Fibroblast of lung (primary cell): ENCODE measurements at regions not wholly inside any gene's neighbourhood (a gene's known extent, or its start where the extent isn't known, plus 50 kb on each side); places are given as distances from the start of the nearest gene placed in this dataset.

Experiments used
- DNase-seq, 2 donors: peaks; one replicate each; pipeline versions ENCODE4 v3.0.0 to v3.0.0-alpha.2; 2010; ENCODE audit warnings: low read depth in 2 of 2
- H2AFZ ChIP-seq: 2 replicates; pipeline ENCODE4 v1.5.1; 2012; ENCODE audit warnings: low read length, control low read depth, inconsistent platforms
- H3K27ac ChIP-seq: 2 replicates; pipeline ENCODE4 v1.5.1; 2011; ENCODE audit warnings: low read length, control low read depth; ENCODE audit not compliant: insufficient read depth
- H3K27me3 ChIP-seq: 2 replicates; pipeline ENCODE4 v1.5.1; 2011; ENCODE audit warnings: mild to moderate bottlenecking, low read length; ENCODE audit not compliant: control insufficient read depth, insufficient read depth
- H3K36me3 ChIP-seq: 2 replicates; pipeline ENCODE4 v1.5.1; 2011; ENCODE audit warnings: low read length; ENCODE audit not compliant: control insufficient read depth, insufficient read depth
- H3K4me1 ChIP-seq: 2 replicates; pipeline ENCODE4 v1.5.1; 2011; ENCODE audit warnings: low read length; ENCODE audit not compliant: control insufficient read depth, insufficient read depth; ENCODE audit errors: extremely low read depth
- H3K4me2 ChIP-seq: 2 replicates; pipeline ENCODE4 v1.5.1; 2011; ENCODE audit warnings: low read length, control low read depth; ENCODE audit not compliant: insufficient read depth; ENCODE audit errors: extremely low read depth
- H3K4me3 ChIP-seq, 4 experiments: fragments of 200-600 bp in 1 of 4; sonication (generic) in 1 of 4; replicated peaks in 1 of 4; 2 replicates each; pipeline ENCODE4 v1.5.1; 2011 to 2016; ENCODE audit warnings: low read length in 4 of 4, low read depth in 3 of 4, mild to moderate bottlenecking in 3 of 4, control low read depth in 2 of 4, inconsistent platforms in 1 of 4, mixed read lengths in 1 of 4; ENCODE audit not compliant: insufficient read depth in 1 of 4; ENCODE audit errors: control extremely low read depth in 1 of 4
- H3K79me2 ChIP-seq: 2 replicates; pipeline ENCODE4 v1.5.1; 2012; ENCODE audit warnings: mild to moderate bottlenecking, low read length, inconsistent platforms; ENCODE audit not compliant: control insufficient read depth, insufficient read depth
- H3K9ac ChIP-seq: 2 replicates; pipeline ENCODE4 v1.5.1; 2011; ENCODE audit warnings: mild to moderate bottlenecking, low read length, control low read depth; ENCODE audit not compliant: insufficient read depth
- H3K9me3 ChIP-seq: 2 replicates; pipeline ENCODE4 v1.5.1; 2012; ENCODE audit warnings: low read depth, low read length; ENCODE audit not compliant: control insufficient read depth, insufficient read depth
- H4K20me1 ChIP-seq: 2 replicates; pipeline ENCODE4 v1.5.1; 2011; ENCODE audit warnings: low read length; ENCODE audit not compliant: control insufficient read depth, insufficient read depth; ENCODE audit errors: extremely low read depth
- EZH2 ChIP-seq: IDR thresholded peaks from 2 replicates; pipeline ENCODE4 v1.5.1; 2012; ENCODE audit warnings: low read length, control low read depth, mild to moderate bottlenecking; ENCODE audit errors: missing control alignments
- TF ChIP-seq, protein P1 (sequence below), 2 donors: IDR thresholded peaks in 1 of 2; conservative IDR thresholded peaks in 1 of 2; 1 replicate in 1 of 2; 2 replicates in 1 of 2; pipeline ENCODE4 v1.5.1; 2011 to 2012; ENCODE audit warnings: low read length in 2 of 2, control low read depth in 1 of 2, inconsistent platforms in 1 of 2, low read depth in 1 of 2, mild to moderate bottlenecking in 1 of 2

- TF ChIP-seq EZH2 = no peak
- TF ChIP-seq, protein P1, sequence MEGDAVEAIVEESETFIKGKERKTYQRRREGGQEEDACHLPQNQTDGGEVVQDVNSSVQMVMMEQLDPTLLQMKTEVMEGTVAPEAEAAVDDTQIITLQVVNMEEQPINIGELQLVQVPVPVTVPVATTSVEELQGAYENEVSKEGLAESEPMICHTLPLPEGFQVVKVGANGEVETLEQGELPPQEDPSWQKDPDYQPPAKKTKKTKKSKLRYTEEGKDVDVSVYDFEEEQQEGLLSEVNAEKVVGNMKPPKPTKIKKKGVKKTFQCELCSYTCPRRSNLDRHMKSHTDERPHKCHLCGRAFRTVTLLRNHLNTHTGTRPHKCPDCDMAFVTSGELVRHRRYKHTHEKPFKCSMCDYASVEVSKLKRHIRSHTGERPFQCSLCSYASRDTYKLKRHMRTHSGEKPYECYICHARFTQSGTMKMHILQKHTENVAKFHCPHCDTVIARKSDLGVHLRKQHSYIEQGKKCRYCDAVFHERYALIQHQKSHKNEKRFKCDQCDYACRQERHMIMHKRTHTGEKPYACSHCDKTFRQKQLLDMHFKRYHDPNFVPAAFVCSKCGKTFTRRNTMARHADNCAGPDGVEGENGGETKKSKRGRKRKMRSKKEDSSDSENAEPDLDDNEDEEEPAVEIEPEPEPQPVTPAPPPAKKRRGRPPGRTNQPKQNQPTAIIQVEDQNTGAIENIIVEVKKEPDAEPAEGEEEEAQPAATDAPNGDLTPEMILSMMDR (conservative IDR thresholded peaks at IDR 0.05 in 1 of 2, IDR thresholded peaks at IDR 0.05 in 1 of 2; ENCODE audit: low read depth in 1 of 2, low read length in 2 of 2) = no peak
- no peak overlapping the region for H3K4me2 ChIP-seq
- no peak overlapping the region for H3K9ac ChIP-seq
- no peak for DNase-seq
- no peaks in the 10 kb centered on the region for H3K79me2 ChIP-seq
- H2AFZ ChIP-seq = no peak overlapping the region
- H3K4me3 ChIP-seq = no peak overlapping the region
- no peaks in the 10 kb centered on the region for H3K9me3 ChIP-seq
- no peaks in the 10 kb centered on the region for H3K36me3 ChIP-seq
- H4K20me1 ChIP-seq = no peaks in the 10 kb centered on the region
- no peaks in the 10 kb centered on the region for H3K4me1 ChIP-seq
- H3K27me3 ChIP-seq = no peaks in the 10 kb centered on the region
- H3K27ac ChIP-seq = no peak overlapping the region
These were observed 67.7 kb downstream of the AKR1B1 start for GRCh38 chr7:134391223-134391622.

GRCh38 chr7:134388336-134389019, 70.4 kb downstream of the AKR1B1 start:
- no peak overlapping the region for H3K9ac ChIP-seq
- H2AFZ ChIP-seq = no peak overlapping the region
- H3K4me2 ChIP-seq = no peak overlapping the region
- no peak for TF ChIP-seq EZH2
- TF ChIP-seq, protein P1 (conservative IDR thresholded peaks at IDR 0.05 in 1 of 2, IDR thresholded peaks at IDR 0.05 in 1 of 2; ENCODE audit: low read depth in 1 of 2, low read length in 2 of 2) = no peak
- no peaks in the 10 kb centered on the region for H3K79me2 ChIP-seq
- no peak overlapping the region for H3K27ac ChIP-seq
- no peaks in the 10 kb centered on the region for H3K27me3 ChIP-seq
- H3K4me1 ChIP-seq = no peaks in the 10 kb centered on the region
- no peaks in the 10 kb centered on the region for H3K9me3 ChIP-seq
- H3K4me3 ChIP-seq = no peak overlapping the region
- no peak for DNase-seq
- no peaks in the 10 kb centered on the region for H4K20me1 ChIP-seq
- no peaks in the 10 kb centered on the region for H3K36me3 ChIP-seq

DNA sequence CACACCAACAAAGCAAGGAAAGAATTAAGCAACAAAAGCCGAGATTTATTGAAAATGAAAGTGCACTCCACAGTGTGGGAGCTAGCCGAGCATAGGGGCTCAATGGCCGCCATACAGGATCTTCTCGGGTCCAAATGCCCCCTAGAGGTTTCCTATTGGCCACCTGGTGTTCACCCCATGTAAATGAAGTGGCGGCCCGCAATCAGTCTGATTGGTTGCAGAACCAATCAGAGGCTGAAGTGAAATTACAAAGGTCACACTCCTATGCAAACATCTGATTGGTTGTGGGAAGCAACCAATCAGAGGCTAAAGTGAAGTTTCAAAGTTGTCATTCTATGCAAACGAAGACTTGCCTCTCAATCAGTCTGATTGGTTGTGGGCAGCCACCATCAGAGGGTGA, 61.8 kb upstream of the SLC35B4 start:
- TF ChIP-seq, protein P1 (conservative IDR thresholded peaks at IDR 0.05 in 1 of 2, IDR thresholded peaks at IDR 0.05 in 1 of 2; ENCODE audit: low read depth in 1 of 2, low read length in 2 of 2) = no peak
- TF ChIP-seq EZH2 = no peak
- H3K9me3 ChIP-seq = no peaks in the 10 kb centered on the region

More for the DNA sequence above, 61.8 kb upstream of the SLC35B4 start:
- Histone ChIP-seq H3K9ac (no peak overlapping the region), H3K27ac (no peak overlapping the region), H2AFZ (no peak overlapping the region), H3K36me3 (no peaks in the 10 kb centered on the region), H3K4me1 (no peaks in the 10 kb centered on the region), H4K20me1 (no peaks in the 10 kb centered on the region), H3K79me2 (no peaks in the 10 kb centered on the region), H3K4me2 (no peak overlapping the region), H3K27me3 (no peaks in the 10 kb centered on the region), H3K4me3 (no peak overlapping the region)
- DNase-seq = no peak
